ENCODE measurements at regions not wholly inside any gene's neighbourhood (a gene's known extent, or its start where the extent isn't known, plus 50 kb on each side); places are given as distances from the start of the nearest gene placed in this dataset.

DNA sequence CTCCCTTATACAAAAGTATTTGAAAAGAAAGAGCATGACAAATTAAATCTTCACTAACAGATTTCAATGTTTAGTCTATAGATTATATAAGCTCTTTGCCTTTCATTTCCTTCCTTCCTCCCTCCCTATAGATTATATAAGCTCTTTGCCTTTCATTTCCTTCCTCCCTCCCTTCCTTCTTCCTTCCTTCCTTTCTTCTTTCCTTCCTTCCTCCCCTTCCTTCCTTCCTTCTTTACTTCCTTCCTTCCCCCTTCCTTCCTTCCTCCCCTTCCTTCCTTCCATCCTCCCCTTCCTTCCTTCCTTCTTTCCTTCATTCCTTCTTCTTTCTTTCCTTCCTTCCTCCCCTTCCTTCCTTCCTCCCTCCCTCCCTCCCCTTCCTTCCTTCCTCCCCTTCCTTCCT, 209.8 kb upstream of the CBLB start:
- Histone ChIP-seq H3K27me3 (no peaks in the 10 kb centered on the region), H3K27ac (no peak overlapping the region), H3K9me3 (no peaks in the 10 kb centered on the region), H3K36me3 (no peaks in the 10 kb centered on the region), H3K4me1 (no peaks in the 10 kb centered on the region), H3K4me3 (no peak overlapping the region)
- TF ChIP-seq, protein P1, sequence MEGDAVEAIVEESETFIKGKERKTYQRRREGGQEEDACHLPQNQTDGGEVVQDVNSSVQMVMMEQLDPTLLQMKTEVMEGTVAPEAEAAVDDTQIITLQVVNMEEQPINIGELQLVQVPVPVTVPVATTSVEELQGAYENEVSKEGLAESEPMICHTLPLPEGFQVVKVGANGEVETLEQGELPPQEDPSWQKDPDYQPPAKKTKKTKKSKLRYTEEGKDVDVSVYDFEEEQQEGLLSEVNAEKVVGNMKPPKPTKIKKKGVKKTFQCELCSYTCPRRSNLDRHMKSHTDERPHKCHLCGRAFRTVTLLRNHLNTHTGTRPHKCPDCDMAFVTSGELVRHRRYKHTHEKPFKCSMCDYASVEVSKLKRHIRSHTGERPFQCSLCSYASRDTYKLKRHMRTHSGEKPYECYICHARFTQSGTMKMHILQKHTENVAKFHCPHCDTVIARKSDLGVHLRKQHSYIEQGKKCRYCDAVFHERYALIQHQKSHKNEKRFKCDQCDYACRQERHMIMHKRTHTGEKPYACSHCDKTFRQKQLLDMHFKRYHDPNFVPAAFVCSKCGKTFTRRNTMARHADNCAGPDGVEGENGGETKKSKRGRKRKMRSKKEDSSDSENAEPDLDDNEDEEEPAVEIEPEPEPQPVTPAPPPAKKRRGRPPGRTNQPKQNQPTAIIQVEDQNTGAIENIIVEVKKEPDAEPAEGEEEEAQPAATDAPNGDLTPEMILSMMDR (IDR thresholded peaks at IDR 0.05): no peak
- intact Hi-C loops (cut with DNase I): no loop called here
- no peak for ATAC-seq
- no peak for DNase-seq

DNA sequence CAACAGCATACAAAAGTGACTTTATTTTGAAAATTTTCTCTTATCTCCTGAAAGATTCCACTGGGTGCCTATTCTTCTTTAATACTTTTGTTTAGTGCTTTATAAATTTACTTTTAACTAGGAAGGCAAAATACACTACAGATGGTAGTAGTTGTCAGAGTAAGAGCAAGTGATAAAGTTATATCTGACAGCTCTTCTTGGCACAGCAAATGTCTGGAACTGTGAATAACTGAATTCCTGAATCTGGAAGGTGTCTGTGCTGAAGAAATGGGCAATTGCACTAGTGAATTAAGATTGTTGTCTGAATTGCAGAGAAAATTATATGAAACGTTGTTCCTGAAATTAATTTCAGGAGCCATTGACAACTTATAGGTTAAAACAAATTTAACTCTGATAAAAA, 213.8 kb upstream of the CBLB start:
- Histone ChIP-seq H3K27me3 (no peaks in the 10 kb centered on the region), H3K27ac (no peak overlapping the region), H3K4me3 (no peak overlapping the region), H3K9me3 (no peaks in the 10 kb centered on the region), H3K4me1 (no peaks in the 10 kb centered on the region), H3K36me3 (no peaks in the 10 kb centered on the region)
- no peak for DNase-seq
- TF ChIP-seq, protein P1 (IDR thresholded peaks at IDR 0.05): no peak
- intact Hi-C loops (cut with DNase I): no loop called here
- ATAC-seq: no peak

DNA sequence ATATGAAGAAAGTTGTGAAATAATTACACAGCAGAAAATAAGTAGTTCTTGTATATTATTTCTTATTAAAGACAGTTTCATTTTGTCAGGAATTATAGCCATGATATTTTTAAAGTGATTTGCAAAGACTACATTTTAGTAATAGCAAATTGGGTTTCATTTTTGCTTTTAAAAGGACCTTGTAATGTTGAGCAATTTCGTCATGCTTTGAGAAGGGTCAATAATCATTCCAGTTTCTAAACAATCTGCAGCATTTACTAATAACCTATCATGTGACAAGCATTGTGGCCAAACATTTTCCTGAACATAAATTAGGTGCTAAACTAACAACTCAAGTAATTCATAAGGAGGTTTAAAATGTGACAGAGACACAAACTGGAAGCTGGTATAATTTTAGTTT, 214.4 kb upstream of the CBLB start:
- intact Hi-C loops (cut with DNase I): no loop called here
- no peaks in the 10 kb centered on the region for H3K9me3 ChIP-seq
- H3K27me3 ChIP-seq: no peaks in the 10 kb centered on the region
- ATAC-seq (no peak), DNase-seq (no peak)
- H3K27ac ChIP-seq: no peak overlapping the region
- H3K36me3 ChIP-seq: no peaks in the 10 kb centered on the region
- H3K4me1 ChIP-seq: no peaks in the 10 kb centered on the region
- TF ChIP-seq, protein P1 (IDR thresholded peaks at IDR 0.05): no peak
- no peak overlapping the region for H3K4me3 ChIP-seq

DNA sequence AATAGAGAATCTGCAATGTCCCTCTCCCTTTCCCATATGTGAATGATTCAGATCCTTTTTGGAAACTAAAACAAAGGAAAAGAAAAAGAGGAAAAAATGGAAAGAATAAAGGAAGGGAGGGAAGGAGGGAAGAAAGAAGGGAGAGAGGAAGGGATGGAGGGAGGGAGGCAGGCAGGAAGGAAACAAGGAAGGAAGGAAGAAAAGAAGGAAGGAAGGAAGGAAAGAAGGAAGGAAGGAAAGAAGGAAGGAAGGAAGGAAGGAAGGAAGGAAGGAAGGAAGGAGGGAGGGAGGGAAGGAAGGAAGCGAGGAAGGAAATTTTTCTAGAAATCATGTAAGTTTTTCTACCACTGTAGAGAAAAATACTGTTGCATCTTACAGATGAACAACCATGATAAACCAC, 215.0 kb upstream of the CBLB start:
- no peak overlapping the region for H3K4me3 ChIP-seq
- H3K27me3 ChIP-seq: no peaks in the 10 kb centered on the region
- TF ChIP-seq, protein P1 (IDR thresholded peaks at IDR 0.05): no peak
- no peak overlapping the region for H3K27ac ChIP-seq
- no peaks in the 10 kb centered on the region for H3K9me3 ChIP-seq
- no peak for DNase-seq
- intact Hi-C loops (cut with DNase I): no loop called here
- no peak for ATAC-seq
- H3K36me3 ChIP-seq: no peaks in the 10 kb centered on the region
- H3K4me1 ChIP-seq: no peaks in the 10 kb centered on the region

DNA sequence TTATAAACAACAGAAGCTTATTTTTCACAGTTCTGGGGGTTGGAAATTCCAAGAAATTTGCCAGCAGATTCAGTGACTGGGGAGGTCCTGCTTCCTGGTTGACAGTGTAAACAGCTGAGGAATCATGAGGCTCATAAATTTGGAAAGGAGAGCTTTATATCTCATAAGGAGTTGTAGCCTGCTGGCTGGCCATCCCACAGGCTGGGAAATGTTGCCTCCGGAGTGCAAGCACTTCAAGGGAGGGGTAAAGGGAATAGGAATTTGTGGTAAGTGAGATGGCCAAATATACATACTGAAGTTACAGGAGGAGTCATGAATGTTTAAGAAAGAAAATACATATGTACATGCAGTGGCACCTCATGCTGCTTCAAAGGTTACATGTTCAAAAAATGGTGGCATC, 217.2 kb upstream of the CBLB start:
- no peaks in the 10 kb centered on the region for H3K36me3 ChIP-seq
- H3K4me3 ChIP-seq: no peak overlapping the region
- DNase-seq (no peak), ATAC-seq (no peak)
- H3K27me3 ChIP-seq: no peaks in the 10 kb centered on the region
- H3K4me1 ChIP-seq: no peaks in the 10 kb centered on the region
- intact Hi-C loops (cut with DNase I): no loop called here
- no peaks in the 10 kb centered on the region for H3K9me3 ChIP-seq
- no peak overlapping the region for H3K27ac ChIP-seq
- TF ChIP-seq, protein P1 (IDR thresholded peaks at IDR 0.05): no peak

DNA sequence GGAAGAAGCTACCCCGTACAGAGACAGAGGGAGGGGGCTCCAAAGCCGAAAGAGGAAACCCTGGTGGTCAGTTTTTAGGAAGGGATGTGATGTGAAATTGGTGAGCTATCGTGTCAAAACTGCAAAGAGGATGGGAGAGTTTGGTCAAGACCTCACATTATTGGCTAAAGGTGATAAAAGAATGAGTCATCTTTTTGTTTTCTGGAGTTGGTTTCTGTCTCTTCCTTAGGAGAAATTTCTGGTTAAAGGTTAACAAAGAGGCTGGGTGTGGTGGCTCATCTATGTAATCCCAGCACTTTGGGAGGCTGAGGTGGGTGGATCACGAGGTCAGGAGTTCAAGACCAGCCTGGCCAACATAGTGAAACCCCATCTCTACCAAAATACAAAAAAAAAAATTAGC, 217.8 kb upstream of the CBLB start:
- DNase-seq (no peak), ATAC-seq (no peak)
- Histone ChIP-seq H3K36me3 (no peaks in the 10 kb centered on the region), H3K27ac (no peak overlapping the region), H3K4me1 (no peaks in the 10 kb centered on the region), H3K27me3 (no peaks in the 10 kb centered on the region), H3K9me3 (no peaks in the 10 kb centered on the region), H3K4me3 (no peak overlapping the region)
- TF ChIP-seq, protein P1 (IDR thresholded peaks at IDR 0.05): no peak
- intact Hi-C loops (cut with DNase I): no loop called here
